ENCODE measurements at regions not wholly inside any gene's neighbourhood (a gene's known extent, or its start where the extent isn't known, plus 50 kb on each side); places are given as distances from the start of the nearest gene placed in this dataset.
"Not testable (repeated sequence)": the region's sequence is repeated elsewhere in the genome, so short reads cannot be mapped to it uniquely, and the experiment has no call there.

- no peak for DNase-seq (ENCODE audit: low read depth in 3 of 3)
Observed at GRCh38 chr6:169933251-169933821, 181.9 kb downstream of the ERMARD start.

GRCh38 chr6:169932491-169932890, 181.1 kb downstream of the ERMARD start:
- DNase-seq (ENCODE audit: low read depth in 3 of 3), result no peak

- DNase-seq (ENCODE audit: low read depth in 3 of 3), result no peak
Observed at GRCh38 chr6:169931261-169931660, 179.8 kb downstream of the ERMARD start.

- DNase-seq (ENCODE audit: low read depth in 3 of 3), result no peak
Observed at GRCh38 chr6:169930799-169931198, 179.4 kb downstream of the ERMARD start.

- no peak for DNase-seq (ENCODE audit: low read depth in 3 of 3)
Observed at GRCh38 chr6:169927711-169928110, 176.3 kb downstream of the ERMARD start.

GRCh38 chr6:169926617-169927417, 175.4 kb downstream of the ERMARD start:
- no peak for DNase-seq (ENCODE audit: low read depth in 3 of 3)

- DNase-seq (ENCODE audit: low read depth in 3 of 3), result no peak
Observed at GRCh38 chr6:169923468-169924464, 172.3 kb downstream of the ERMARD start.

- peak; percentile 9 to 32 (median 9) for DNase-seq (ENCODE audit: low read depth in 3 of 3)
Observed at GRCh38 chr6:169921853-169922824, 170.7 kb downstream of the ERMARD start.

- DNase-seq (ENCODE audit: low read depth in 3 of 3), result no peak
Observed at GRCh38 chr6:169921217-169921616, 169.8 kb downstream of the ERMARD start.

GRCh38 chr6:169920359-169921020, 169.1 kb downstream of the ERMARD start:
- no peak for DNase-seq (ENCODE audit: low read depth in 3 of 3)

- no peak for DNase-seq (ENCODE audit: low read depth in 3 of 3)
Observed at GRCh38 chr6:169918954-169919549, 167.6 kb downstream of the ERMARD start.

GRCh38 chr6:169918239-169918953, 167.0 kb downstream of the ERMARD start:
- DNase-seq (ENCODE audit: low read depth in 3 of 3), result no peak

GRCh38 chr6:169917153-169917552, 165.7 kb downstream of the ERMARD start:
- DNase-seq (ENCODE audit: low read depth in 3 of 3), result no peak

- no peak for DNase-seq (ENCODE audit: low read depth in 3 of 3)
Observed at GRCh38 chr6:169915769-169916550, 164.5 kb downstream of the ERMARD start.

- not testable (repeated sequence) for DNase-seq (ENCODE audit: low read depth in 3 of 3)
Observed at GRCh38 chr6:169913745-169914144, 162.3 kb downstream of the ERMARD start.

GRCh38 chr6:169913096-169913638, 161.7 kb downstream of the ERMARD start:
- no peak for DNase-seq (ENCODE audit: low read depth in 3 of 3)

GRCh38 chr6:169912266-169913095, 161.1 kb downstream of the ERMARD start:
- no peak for DNase-seq (ENCODE audit: low read depth in 3 of 3)

Measured in stimulated activated CD4-positive, alpha-beta T cell treated with anti-CD3 and anti-CD28 coated beads, TNF-alpha, amount 100 ng/mL, for 48 hours (primary cell).